GM21825 (cell line): ENCODE measurements at regions not wholly inside any gene's neighbourhood (a gene's known extent, or its start where the extent isn't known, plus 50 kb on each side); places are given as distances from the start of the nearest gene placed in this dataset.

Experiments
- ATAC-seq: cut with Tn5 transposase; IDR thresholded peaks from one replicate; pipeline ENCODE4 v1.9.1; 2021; ENCODE audit warnings: mild to moderate bottlenecking, moderate library complexity; ENCODE audit not compliant: unreplicated experiment

DNA sequence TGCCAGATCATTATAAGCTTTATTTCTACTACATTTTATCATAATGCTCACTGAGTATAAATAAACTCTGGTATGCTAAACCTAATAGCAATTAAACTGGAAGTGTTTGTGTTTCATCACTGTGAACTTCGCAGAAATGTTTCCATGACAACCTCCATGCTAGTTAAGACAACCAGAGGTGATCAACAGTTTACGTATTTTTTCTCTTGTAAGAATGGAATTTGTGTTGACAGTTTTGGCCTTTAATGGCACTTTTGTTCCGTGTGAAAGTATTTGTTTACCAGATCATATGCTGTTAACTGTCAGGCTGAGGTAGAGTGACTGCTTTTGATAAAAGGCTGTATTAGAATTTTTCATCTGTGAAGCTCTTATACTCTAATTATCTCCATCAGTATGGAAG, 212.1 kb upstream of the PPP1R3A start:
- ATAC-seq, result no peak

DNA sequence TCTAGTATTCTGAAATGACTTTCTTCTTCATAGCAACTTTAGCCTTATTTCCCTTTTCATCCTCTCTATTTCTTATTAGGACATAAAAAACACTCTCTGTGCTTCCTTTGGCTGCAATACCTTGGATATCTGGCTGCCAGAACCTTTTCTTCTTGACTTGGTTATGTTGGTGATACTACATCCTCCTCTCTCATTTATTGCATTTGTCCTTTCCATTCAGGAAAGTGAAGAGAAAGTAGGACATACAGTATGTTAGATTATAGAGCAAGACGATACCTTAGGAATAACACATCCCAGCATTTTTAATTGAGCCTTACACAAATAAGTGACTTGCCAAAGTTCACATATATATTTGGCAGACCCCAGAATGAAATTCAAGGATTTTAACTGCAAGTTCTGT, 210.1 kb upstream of the PPP1R3A start:
- no peak for ATAC-seq

DNA sequence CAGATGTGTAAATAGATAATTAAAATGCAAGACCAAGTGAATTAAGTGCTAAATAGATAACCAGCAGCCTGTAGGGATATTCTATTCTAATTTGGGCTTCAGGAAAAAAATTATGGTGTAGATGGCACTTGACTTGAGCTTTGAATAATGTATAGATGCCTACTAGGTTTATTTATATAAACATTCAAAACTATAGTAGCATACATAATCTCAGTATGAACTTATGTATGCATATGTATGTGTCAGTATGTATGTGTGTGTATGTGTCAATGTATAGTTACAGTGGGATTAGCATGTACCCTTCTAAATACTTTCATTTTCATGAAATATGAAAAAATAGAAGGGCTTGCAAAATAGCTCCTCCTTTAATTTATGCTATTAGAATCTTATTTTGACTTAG, 207.3 kb upstream of the PPP1R3A start:
- no peak for ATAC-seq

GRCh38 chr7:114112806-114113205, 194.0 kb upstream of the PPP1R3A start:
- ATAC-seq, result no peak

DNA sequence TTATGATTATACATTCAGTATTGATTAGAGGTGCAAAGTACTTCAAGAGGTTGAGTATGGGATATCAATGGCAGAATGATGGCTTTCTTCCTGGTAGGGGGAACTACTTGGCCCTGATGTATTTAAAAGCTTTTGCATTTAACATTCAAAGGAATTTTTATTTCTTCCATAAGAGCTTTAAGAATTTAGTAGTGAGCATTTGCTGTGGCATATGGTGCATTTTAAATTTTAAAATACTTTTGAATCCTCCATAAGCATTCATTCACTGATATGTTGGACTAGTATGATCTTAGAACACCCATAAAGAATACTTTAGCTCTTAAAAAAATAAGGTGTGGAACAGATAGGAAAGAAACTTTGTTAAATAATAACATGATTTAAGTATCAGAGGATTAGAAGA, 191.9 kb upstream of the PPP1R3A start:
- no peak for ATAC-seq

GRCh38 chr7:114109721-114110120, 190.9 kb upstream of the PPP1R3A start:
- ATAC-seq, result no peak

DNA sequence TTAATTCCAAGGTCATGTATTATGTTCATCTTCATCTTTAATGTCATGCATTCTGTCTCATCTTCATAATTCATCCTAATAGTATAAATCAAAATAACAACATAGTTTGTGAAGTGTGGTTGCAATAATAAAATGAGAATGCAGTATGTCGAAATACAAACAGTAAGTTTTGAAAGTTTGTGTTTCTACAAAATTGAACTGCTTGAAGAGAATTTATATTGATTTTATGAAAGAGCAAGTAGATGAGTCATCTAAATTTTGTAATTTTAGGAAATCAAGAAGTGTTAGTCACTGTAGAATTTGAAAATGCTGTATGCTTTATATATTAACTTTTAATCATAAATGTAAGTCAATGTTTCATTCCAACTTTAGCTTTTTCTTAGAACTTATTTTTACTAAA, 190.5 kb upstream of the PPP1R3A start:
- no peak for ATAC-seq

- no peak for ATAC-seq
Observed at GRCh38 chr7:114108510-114108909, 189.7 kb upstream of the PPP1R3A start.

DNA sequence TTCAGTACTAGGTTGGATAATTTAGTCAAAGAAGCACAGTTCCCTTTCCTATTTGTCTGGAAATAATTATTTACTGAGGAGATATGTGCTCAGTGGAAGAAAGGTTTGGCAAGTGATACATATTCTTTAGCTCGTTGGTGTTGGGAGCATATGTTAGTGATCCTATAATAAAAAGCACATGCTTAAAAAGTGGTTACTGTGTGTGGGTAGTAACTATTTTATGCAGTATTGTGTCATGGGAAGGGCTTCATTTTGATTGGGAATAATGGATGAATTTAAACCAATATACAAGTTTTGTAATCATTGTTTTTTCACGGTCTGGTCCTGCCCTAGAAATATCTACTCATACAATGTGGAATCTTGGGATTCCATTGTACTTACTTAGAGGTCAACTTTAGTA, 188.7 kb upstream of the PPP1R3A start:
- ATAC-seq, result no peak

GRCh38 chr7:114104035-114104434, 185.2 kb upstream of the PPP1R3A start:
- no peak for ATAC-seq

GRCh38 chr7:114102996-114103395, 184.2 kb upstream of the PPP1R3A start:
- no peak for ATAC-seq

GRCh38 chr7:114102131-114102530, 183.3 kb upstream of the PPP1R3A start:
- no peak for ATAC-seq

- ATAC-seq, result no peak
Observed at GRCh38 chr7:114100810-114101209, 182.0 kb upstream of the PPP1R3A start.

DNA sequence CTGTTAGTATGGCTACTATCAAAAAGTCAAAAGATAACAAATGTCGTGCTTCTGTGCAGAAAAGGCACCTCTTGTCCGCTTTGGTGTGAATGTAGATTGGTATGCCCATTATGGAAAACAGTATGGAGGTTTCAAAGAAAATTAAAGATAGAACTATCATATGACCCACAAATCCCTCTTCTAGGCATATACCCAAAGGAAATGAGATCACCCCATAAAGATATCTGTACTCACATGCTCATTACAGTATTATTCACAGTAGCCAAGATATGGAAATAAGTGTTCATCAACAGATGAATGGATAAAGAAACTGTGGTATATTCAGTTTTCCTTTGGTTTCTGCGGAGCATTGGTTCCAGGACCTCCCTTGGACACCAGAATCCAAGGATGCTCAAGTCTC, 180.5 kb upstream of the PPP1R3A start:
- ATAC-seq, result no peak

DNA sequence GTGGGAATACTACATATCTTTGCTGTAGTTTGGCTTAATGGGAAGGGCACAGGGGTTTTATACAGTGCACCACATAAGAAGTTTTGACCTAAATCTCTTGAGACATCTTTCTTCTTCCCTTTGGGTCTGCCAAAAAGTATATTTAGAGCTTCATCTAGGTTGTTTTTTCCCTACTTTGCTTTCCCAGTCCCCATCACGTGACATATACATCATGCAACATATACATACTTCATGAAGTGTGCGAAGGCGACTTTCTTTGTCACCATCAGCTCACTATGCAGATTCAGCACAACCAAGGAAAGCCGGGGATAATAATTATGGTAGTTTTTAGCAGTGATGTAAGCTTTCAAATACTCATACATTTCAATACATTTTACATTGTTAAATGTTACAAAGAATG, 177.1 kb upstream of the PPP1R3A start:
- ATAC-seq, result no peak

- no peak for ATAC-seq
Observed at GRCh38 chr7:114088470-114088940, 169.7 kb upstream of the PPP1R3A start.

- ATAC-seq, result no peak
Observed at GRCh38 chr7:114087653-114088469, 169.1 kb upstream of the PPP1R3A start.

DNA sequence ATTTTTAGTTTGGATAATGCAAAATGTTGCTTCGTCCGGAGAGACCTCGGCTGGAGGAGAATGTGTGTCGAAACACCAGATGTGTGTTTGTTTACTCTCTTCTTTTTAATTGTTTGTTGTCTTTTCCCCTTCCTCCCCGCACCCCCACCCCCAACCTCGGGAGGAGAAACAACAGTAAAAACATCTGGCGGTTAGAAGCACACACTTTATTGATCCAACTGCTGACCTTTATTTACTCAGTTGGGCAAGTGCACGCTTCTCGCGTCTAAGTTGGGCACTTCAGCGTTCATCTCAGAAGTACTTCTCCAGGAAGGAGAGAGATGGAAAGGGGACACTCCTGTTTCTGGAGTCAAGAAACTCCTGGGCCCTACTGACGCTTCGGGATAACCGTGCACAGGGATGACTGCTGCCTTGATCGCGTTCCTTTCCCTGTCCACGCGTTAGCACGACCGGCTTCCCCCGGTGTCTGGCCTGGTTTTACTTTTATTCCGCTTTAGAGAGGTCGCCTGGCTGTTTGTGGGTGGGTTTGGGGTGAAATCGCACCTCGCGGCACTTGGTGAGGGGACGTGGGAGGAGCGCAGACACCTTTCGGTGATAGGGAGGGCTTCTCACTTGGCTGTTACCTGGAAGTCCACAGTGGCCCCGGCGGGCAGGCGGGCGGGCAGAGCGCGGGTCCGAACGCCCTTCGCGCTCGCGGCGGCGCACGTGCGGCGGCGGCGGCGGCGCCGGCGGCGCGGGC, 168.3 kb upstream of the PPP1R3A start:
- ATAC-seq, result no peak

DNA sequence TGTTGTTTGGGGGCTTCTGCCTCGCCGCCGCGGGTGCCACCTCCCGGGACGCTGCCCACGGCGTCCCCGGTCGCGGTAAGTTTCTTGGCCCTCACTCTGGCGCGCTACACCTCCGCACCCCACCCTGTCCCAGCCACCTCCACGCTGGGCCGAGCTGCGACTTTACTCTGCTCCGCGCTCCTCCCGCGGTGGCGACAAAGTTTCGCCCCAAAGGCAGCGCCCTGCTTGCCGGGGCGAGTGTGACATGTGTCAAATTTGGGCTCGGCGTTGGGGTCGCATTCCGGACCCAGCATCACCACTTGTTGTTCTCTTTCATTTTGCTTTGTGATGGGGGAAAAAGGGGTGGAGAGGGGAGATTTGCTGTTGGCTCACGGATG, 167.7 kb upstream of the PPP1R3A start:
- ATAC-seq, result no peak

DNA sequence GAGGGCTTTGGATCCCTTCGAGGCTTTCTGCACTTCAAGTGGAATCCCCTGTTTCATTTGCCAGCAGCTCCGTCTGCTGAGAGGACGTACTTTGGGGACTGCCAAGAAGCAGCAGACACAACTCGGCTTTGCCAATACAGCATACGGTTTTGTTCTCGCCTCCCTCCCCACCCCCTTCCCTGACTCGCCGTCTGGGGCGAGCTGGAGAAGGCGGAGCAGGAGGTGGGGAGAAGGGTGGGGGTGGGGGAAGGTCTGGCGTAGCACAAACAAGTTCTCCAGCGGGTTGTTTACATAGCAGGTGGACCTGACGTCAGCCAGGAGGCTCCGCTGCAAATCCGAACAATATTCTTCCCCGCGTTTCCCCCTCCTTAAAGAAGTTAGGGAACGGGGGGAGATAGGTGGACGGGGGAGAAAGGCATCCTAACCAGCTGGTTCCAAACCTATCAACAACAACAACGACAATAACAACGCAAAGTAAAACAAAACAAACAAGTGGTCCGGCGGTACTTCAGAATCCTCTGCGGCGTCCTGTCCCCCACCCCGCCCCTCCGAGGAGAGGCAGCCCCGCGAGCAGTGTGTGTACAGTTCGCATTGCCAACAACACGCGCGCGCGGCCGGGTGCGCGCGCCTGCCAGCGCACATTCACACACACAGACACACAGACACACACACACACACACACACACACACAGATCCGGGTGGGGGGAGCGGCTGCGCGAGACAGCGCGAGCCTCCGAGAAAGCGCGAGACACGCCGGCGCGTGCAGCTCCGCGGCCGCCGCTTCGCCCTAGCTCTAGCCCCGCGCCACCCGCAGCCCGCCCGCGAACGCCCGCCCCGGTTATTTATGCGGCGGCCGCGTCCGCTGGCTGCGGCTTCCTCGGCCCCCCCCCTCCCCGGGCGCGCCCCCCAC, 167.0 kb upstream of the PPP1R3A start:
- no peak for ATAC-seq

- no peak for ATAC-seq
Observed at GRCh38 chr7:114085313-114085591, 166.4 kb upstream of the PPP1R3A start.
